HEK293 (cell line): ENCODE measurements at regions not wholly inside any gene's neighbourhood (a gene's known extent, or its start where the extent isn't known, plus 50 kb on each side); places are given as distances from the start of the nearest gene placed in this dataset.

Source experiments
- HOXA7 ChIP-seq: sonication (generic); formaldehyde crosslinking; IDR thresholded peaks from 2 replicates; pipeline ENCODE4 v1.8.1; 2022; ENCODE audit warnings: missing genetic modification reagents, borderline replicate concordance
- KLF17 ChIP-seq: fragments of 450-650 bp; formaldehyde crosslinking; IDR thresholded peaks from 2 replicates; pipeline ENCODE4 v1.5.1; 2016; ENCODE audit warnings: missing biosample characterization, missing genetic modification characterization
- PRDM1 ChIP-seq: fragments of 450-650 bp; formaldehyde crosslinking; IDR thresholded peaks from 2 replicates; pipeline ENCODE4; 2016; ENCODE audit warnings: missing biosample characterization, missing genetic modification characterization
- TCF7L2 ChIP-seq: IDR thresholded peaks from 2 replicates; pipeline ENCODE4 v1.6.1; 2011; ENCODE audit warnings: low read depth, mild to moderate bottlenecking, inconsistent platforms, low read length, moderate library complexity, borderline replicate concordance
- YY1 ChIP-seq: fragments of 450-650 bp; formaldehyde crosslinking; IDR thresholded peaks from 2 replicates; pipeline ENCODE4 v1.5.1; 2018; ENCODE audit warnings: missing biosample characterization, missing genetic modification characterization
- ZEB2 ChIP-seq: fragments of 450-650 bp; formaldehyde crosslinking; IDR thresholded peaks from 2 replicates; pipeline ENCODE4 v1.5.1; 2016; ENCODE audit warnings: missing biosample characterization, missing genetic modification characterization
- ZFP41 ChIP-seq: fragments of 450-650 bp; formaldehyde crosslinking; IDR thresholded peaks from 2 replicates; pipeline ENCODE4 v1.5.1; 2016; ENCODE audit warnings: missing biosample characterization, missing genetic modification characterization, borderline replicate concordance
- ZNF394 ChIP-seq: fragments of 450-650 bp; formaldehyde crosslinking; IDR thresholded peaks from 2 replicates; pipeline ENCODE4 v1.5.1; 2016; ENCODE audit warnings: missing biosample characterization, missing genetic modification characterization, mild to moderate bottlenecking, moderate library complexity, borderline replicate concordance
- ZNF449 ChIP-seq: fragments of 450-650 bp; formaldehyde crosslinking; IDR thresholded peaks from 2 replicates; pipeline ENCODE4 v1.5.1; 2017; ENCODE audit warnings: missing biosample characterization, mild to moderate bottlenecking, missing genetic modification characterization, moderate library complexity
- ZNF561 ChIP-seq: fragments of 450-650 bp; IDR thresholded peaks from 2 replicates; pipeline ENCODE4 v1.5.1; 2018; ENCODE audit warnings: missing biosample characterization, missing genetic modification characterization, borderline replicate concordance
- ZNF654 ChIP-seq: fragments of 450-650 bp; formaldehyde crosslinking; IDR thresholded peaks from 2 replicates; pipeline ENCODE4 v1.5.1; 2016; ENCODE audit warnings: low read depth, missing biosample characterization, missing genetic modification characterization
- TF ChIP-seq, protein P1 (sequence below): fragments of 450-650 bp; formaldehyde crosslinking; IDR thresholded peaks from 2 replicates; pipeline ENCODE4 v1.5.1; 2016; ENCODE audit warnings: missing biosample characterization, missing genetic modification characterization

DNA sequence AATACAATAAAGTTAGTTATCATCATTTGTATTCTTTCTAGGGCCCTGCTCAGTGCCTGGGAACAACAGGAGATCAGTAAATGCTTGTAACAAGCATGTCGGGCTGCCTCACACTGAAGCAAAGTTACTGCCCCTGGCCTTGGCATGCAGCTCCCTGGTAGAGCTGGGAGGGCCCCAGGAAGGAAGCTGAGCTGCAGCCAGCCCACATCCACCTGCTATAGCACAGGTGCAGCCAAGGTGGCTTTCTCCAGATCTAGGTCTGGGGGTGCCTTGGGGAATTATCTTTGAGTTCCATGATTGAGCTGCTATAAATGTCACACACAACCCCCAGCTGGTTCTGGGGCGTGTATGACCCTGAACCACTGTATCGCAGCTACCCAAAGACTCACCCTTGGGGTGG, 293.4 kb upstream of the MSX2 start:
- TF ChIP-seq PRDM1 (tag by site-specific recombination): no peak
- TF ChIP-seq HOXA7: no peak
- TF ChIP-seq ZNF561 (tag by site-specific recombination): no peak
- TF ChIP-seq ZNF449 (tag by site-specific recombination): no peak
- TF ChIP-seq ZNF654: no peak
- TF ChIP-seq, protein P1, sequence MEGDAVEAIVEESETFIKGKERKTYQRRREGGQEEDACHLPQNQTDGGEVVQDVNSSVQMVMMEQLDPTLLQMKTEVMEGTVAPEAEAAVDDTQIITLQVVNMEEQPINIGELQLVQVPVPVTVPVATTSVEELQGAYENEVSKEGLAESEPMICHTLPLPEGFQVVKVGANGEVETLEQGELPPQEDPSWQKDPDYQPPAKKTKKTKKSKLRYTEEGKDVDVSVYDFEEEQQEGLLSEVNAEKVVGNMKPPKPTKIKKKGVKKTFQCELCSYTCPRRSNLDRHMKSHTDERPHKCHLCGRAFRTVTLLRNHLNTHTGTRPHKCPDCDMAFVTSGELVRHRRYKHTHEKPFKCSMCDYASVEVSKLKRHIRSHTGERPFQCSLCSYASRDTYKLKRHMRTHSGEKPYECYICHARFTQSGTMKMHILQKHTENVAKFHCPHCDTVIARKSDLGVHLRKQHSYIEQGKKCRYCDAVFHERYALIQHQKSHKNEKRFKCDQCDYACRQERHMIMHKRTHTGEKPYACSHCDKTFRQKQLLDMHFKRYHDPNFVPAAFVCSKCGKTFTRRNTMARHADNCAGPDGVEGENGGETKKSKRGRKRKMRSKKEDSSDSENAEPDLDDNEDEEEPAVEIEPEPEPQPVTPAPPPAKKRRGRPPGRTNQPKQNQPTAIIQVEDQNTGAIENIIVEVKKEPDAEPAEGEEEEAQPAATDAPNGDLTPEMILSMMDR (tag by site-specific recombination): no peak
- no peak for TF ChIP-seq YY1 (tag by site-specific recombination)
- TF ChIP-seq ZEB2 (tag by site-specific recombination): no peak
- no peak for TF ChIP-seq ZFP41 (tag by site-specific recombination)
- no peak for TF ChIP-seq TCF7L2
- TF ChIP-seq KLF17 (tag by site-specific recombination): no peak
- no peak for TF ChIP-seq ZNF394 (tag by site-specific recombination)
